Kidney (tissue), 13 donors: ENCODE measurements at regions not wholly inside any gene's neighbourhood (a gene's known extent, or its start where the extent isn't known, plus 50 kb on each side); places are given as distances from the start of the nearest gene placed in this dataset.

Experiments
- DNase-seq, 5 donors: peaks; one replicate each; pipeline ENCODE4 v3.0.0-alpha.2; 2013 to 2020
- FAIRE-seq: peaks from 2 replicates; lab custom pipeline; 2012; peaks lifted over from hg19 to GRCh38; lab: Jason Lieb, UNC
- H3K27ac ChIP-seq, 2 donors: one replicate each; pipeline ENCODE4 v1.7.0; 2013; ENCODE audit warnings: low read depth in 2 of 2, low read length in 2 of 2, inconsistent platforms in 1 of 2
- H3K27me3 ChIP-seq: one replicate; pipeline ENCODE4 v1.7.1; 2013; ENCODE audit warnings: low read length, inconsistent platforms; ENCODE audit not compliant: control insufficient read depth, insufficient read depth
- H3K36me3 ChIP-seq, 3 donors: one replicate each; pipeline versions ENCODE4 v1.7.0 to v1.7.1; 2013; ENCODE audit warnings: low read length in 3 of 3, control low read depth in 1 of 3, inconsistent platforms in 1 of 3; ENCODE audit not compliant: insufficient read depth in 3 of 3, control insufficient read depth in 2 of 3
- H3K4me1 ChIP-seq, 3 donors: one replicate each; pipeline versions ENCODE4 v1.7.0 to v1.7.1; 2013; ENCODE audit warnings: low read length in 3 of 3, inconsistent platforms in 1 of 3, low read depth in 1 of 3; ENCODE audit not compliant: control insufficient read depth in 2 of 3, insufficient read depth in 2 of 3
- H3K4me3 ChIP-seq, 3 donors: one replicate each; pipeline versions ENCODE4 v1.7.0 to v1.8.1; 2013; ENCODE audit warnings: low read length in 3 of 3, control low read depth in 1 of 3, inconsistent platforms in 1 of 3
- H3K9ac ChIP-seq, 3 donors: one replicate each; pipeline versions ENCODE4 v1.7.0 to v1.7.1; 2013; ENCODE audit warnings: low read length in 3 of 3, control low read depth in 1 of 3, inconsistent platforms in 1 of 3
- H3K9me3 ChIP-seq, 3 donors: one replicate each; pipeline versions ENCODE4 v1.7.0 to v1.7.1; 2013; ENCODE audit warnings: low read length in 3 of 3, control low read depth in 1 of 3, inconsistent platforms in 1 of 3; ENCODE audit not compliant: control insufficient read depth in 2 of 3, insufficient read depth in 1 of 3
- intact Hi-C: fragments of 100-400 bp; cut with DNase I; formaldehyde crosslinking; loops from one replicate; pipeline ENCODE4 v1.11.1; 2022
- TF ChIP-seq, protein P1 (sequence below): IDR thresholded peaks from 3 replicates; pipeline ENCODE4 v1.5.1; 2012; ENCODE audit warnings: mild to moderate bottlenecking, moderate library complexity, borderline replicate concordance; ENCODE audit not compliant: insufficient read depth; ENCODE audit errors: extremely low read depth
- donor health status: control.
- donor health status: control.
- donor health status: control.
- donor health status: control.
- donor health status: control.
- donor health status: DM: yes; HTN: yes; CAD: no.
- donor health status: Normal renal cell carcinoma (clear cell type).

DNA sequence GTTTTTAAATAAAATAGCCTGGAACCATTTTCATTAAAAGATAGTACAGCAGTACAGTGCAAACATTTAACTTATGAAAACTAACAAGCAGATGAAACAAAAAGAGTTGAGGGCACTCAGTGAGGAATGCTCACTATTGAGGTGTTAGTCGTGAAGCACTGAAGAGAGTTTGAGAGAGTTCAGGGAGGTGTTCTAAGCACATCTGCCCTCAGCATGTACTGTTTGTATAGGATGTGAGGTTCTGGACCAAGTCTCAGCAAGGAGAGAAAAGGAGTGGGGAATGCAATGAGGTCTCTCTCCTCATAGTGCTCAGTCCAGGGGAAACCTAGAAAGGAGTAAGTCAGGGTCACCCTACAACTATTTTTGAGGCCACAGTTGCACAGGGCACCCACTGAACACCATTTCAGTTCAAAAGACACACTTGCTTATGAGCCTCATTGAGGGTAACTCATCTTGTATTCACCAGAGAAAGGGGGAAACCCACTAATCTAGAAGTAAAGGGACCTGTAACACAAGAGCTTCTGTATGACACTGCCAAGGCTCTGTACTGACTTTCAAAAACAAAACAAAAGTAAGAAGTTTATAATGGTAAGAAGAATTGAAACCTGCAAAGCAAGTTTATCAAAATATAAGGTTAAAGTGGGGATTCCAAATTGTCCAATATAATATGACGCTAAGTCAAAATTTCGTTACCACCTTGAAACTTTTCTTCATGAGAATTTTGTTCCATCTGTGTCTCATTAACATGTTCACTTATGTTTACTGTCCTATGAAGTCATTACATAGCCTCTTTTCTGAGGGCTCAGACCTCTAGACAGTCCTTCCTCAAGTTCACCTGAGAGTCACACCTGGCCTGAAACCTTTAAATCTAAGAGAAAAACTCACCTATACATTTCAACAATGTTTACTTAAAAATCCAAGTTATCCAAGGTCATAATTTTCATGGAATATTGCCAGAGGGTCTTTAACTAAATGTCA lies 275.3 kb downstream of the ETS1 start:
- no peaks in the 10 kb centered on the region for H3K36me3 ChIP-seq
- TF ChIP-seq, protein P1, sequence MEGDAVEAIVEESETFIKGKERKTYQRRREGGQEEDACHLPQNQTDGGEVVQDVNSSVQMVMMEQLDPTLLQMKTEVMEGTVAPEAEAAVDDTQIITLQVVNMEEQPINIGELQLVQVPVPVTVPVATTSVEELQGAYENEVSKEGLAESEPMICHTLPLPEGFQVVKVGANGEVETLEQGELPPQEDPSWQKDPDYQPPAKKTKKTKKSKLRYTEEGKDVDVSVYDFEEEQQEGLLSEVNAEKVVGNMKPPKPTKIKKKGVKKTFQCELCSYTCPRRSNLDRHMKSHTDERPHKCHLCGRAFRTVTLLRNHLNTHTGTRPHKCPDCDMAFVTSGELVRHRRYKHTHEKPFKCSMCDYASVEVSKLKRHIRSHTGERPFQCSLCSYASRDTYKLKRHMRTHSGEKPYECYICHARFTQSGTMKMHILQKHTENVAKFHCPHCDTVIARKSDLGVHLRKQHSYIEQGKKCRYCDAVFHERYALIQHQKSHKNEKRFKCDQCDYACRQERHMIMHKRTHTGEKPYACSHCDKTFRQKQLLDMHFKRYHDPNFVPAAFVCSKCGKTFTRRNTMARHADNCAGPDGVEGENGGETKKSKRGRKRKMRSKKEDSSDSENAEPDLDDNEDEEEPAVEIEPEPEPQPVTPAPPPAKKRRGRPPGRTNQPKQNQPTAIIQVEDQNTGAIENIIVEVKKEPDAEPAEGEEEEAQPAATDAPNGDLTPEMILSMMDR: no peak
- DNase-seq (no peak), FAIRE-seq (no peak)
- no peak overlapping the region for H3K4me3 ChIP-seq
- H3K9ac ChIP-seq: no peak overlapping the region
- H3K9me3 ChIP-seq: peaks cover 0 to 4% (median 0%) of the 10 kb centered on the region in 3 donors
- H3K27ac ChIP-seq: no peak overlapping the region
- H3K4me1 ChIP-seq: no peaks in the 10 kb centered on the region
- no peaks in the 10 kb centered on the region for H3K27me3 ChIP-seq
- intact Hi-C loops: no loop called here

DNA sequence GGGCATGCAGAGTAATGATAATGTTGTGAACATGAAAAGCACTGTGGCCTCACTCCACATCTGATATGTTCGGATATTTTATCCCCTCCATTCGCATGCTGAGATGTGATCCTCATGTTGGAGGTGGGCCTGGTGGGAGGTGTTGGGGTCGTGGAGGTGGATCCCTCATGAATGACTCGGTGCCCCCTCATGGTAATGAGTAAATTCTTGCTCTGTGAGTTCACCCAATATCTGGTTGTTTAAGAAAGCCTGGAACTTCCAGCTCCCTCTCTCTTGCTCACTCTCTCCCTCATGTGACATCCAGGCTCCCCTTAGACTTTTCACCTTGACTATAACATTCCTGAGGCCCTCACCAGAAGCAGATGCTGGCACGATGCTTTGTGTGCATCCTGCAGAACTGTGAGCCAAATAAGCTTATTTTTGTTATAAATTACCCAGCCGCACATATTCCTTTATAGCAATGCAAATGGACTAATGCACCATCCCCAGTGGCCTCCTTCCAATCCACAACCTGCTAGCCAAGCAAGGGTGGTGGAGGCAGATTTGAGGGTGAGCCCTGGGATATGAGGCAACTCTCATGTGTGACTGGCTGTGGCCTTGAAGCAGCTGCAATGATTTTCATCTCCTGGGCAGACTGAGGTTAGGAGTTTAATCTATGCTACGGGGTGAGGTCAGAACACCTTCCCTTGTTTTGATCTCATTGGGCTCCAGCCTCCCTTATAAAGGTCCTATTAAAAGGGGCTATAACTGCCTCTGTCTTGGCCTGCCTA lies 276.5 kb downstream of the ETS1 start:
- H3K4me3 ChIP-seq: no peak overlapping the region
- intact Hi-C loops: no loop called here
- no peaks in the 10 kb centered on the region for H3K27me3 ChIP-seq
- H3K9me3 ChIP-seq: peaks cover 0 to 4% (median 0%) of the 10 kb centered on the region in 3 donors
- no peaks in the 10 kb centered on the region for H3K36me3 ChIP-seq
- TF ChIP-seq, protein P1: no peak
- no peaks in the 10 kb centered on the region for H3K4me1 ChIP-seq
- H3K9ac ChIP-seq: no peak overlapping the region
- FAIRE-seq (no peak), DNase-seq (no peak)
- H3K27ac ChIP-seq: no peak overlapping the region

DNA sequence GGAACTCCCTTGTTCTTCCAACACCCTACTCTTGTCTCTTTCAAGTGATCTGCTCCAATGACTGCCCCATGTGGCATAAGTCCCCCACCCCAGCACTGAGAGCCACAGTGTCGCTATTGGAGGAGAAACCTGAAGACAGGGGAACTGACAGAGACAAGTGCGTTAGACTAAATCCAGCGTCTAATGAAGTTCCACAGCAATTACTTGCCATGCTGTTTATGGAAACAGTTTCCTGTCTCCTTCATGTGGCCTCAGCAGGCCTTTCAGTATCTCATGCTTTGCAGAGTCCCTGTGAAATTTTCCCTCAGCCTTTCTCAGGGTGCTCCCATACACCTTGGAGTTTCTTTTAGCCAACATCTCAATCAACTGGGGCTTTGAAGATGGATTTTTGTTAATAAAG lies 277.4 kb downstream of the ETS1 start:
- FAIRE-seq: no peak

More for the DNA sequence above, 277.4 kb downstream of the ETS1 start:
- Histone ChIP-seq H3K36me3 (no peaks in the 10 kb centered on the region), H3K4me1 (no peaks in the 10 kb centered on the region), H3K4me3 (no peak overlapping the region), H3K9ac (no peak overlapping the region), H3K27ac (no peak overlapping the region), H3K9me3 (peaks cover 0 to 2% (median 0%) of the 10 kb centered on the region in 3 donors), H3K27me3 (no peaks in the 10 kb centered on the region)
- no peak for DNase-seq
- TF ChIP-seq, protein P1: no peak
- intact Hi-C loops: no loop called here
